Stimulated activated CD4-positive, alpha-beta T cell treated with anti-CD3 and anti-CD28 coated beads, Interleukin-12 subunit alpha, Interleukin-12 subunit beta, amount 100 ng/mL, for 24 hours (primary cell): ENCODE measurements at regions not wholly inside any gene's neighbourhood (a gene's known extent, or its start where the extent isn't known, plus 50 kb on each side); places are given as distances from the start of the nearest gene placed in this dataset.

Experiments
- DNase-seq, 2 experiments: peaks; one replicate each; pipeline ENCODE4 v3.0.0-alpha.2; 2020; ENCODE audit warnings: low read depth in 2 of 2

- DNase-seq: no peak
These were observed 389.8 kb downstream of the BCL11A start for GRCh38 chr2:60163691-60164090.

- no peak for DNase-seq
These were observed 393.9 kb downstream of the BCL11A start for GRCh38 chr2:60159519-60159918.

GRCh38 chr2:60158262-60158661 is 395.2 kb downstream of the BCL11A start:
- no peak for DNase-seq

- DNase-seq: no peak
These were observed 396.2 kb downstream of the BCL11A start for GRCh38 chr2:60157283-60157682.

- DNase-seq: no peak
These were observed 399.3 kb downstream of the BCL11A start for GRCh38 chr2:60154142-60154541.

- no peak for DNase-seq
These were observed 401.1 kb downstream of the BCL11A start for GRCh38 chr2:60152226-60152833.

GRCh38 chr2:60149176-60149575 is 404.3 kb downstream of the BCL11A start:
- DNase-seq: no peak

GRCh38 chr2:60148716-60149115 is 404.7 kb downstream of the BCL11A start:
- DNase-seq: no peak

- no peak for DNase-seq
These were observed 413.3 kb downstream of the BCL11A start for GRCh38 chr2:60140185-60140584.

GRCh38 chr2:60136913-60137312 is 416.5 kb downstream of the BCL11A start:
- no peak for DNase-seq

GRCh38 chr2:60127191-60127590 is 426.3 kb downstream of the BCL11A start:
- DNase-seq: no peak

- no peak for DNase-seq
These were observed 427.6 kb downstream of the BCL11A start for GRCh38 chr2:60125611-60126426.

- no peak for DNase-seq
These were observed 433.7 kb downstream of the BCL11A start for GRCh38 chr2:60119778-60120177.

- DNase-seq: no peak
These were observed 434.5 kb downstream of the BCL11A start for GRCh38 chr2:60118917-60119316.

- DNase-seq: no peak
These were observed 435.4 kb downstream of the BCL11A start for GRCh38 chr2:60118061-60118460.

GRCh38 chr2:60116161-60116875 is 437.1 kb downstream of the BCL11A start:
- no peak for DNase-seq

- no peak for DNase-seq
These were observed 443.7 kb downstream of the BCL11A start for GRCh38 chr2:60109744-60110143.

- DNase-seq: no peak
These were observed 446.5 kb downstream of the BCL11A start for GRCh38 chr2:60106836-60107529.

- no peak for DNase-seq
These were observed 447.5 kb downstream of the BCL11A start for GRCh38 chr2:60105906-60106305.

GRCh38 chr2:60104514-60105505 is 448.6 kb downstream of the BCL11A start:
- no peak for DNase-seq

- no peak for DNase-seq
These were observed 453.4 kb downstream of the BCL11A start for GRCh38 chr2:60100034-60100433.
